Suprapubic skin (tissue), 4 donors: ENCODE measurements at regions not wholly inside any gene's neighbourhood (a gene's known extent, or its start where the extent isn't known, plus 50 kb on each side); places are given as distances from the start of the nearest gene placed in this dataset.

Source experiments
- DNase-seq, 2 donors: peaks; one replicate each; pipeline ENCODE4 v3.0.0-alpha.2; 2019; ENCODE audit warnings: low spot score in 2 of 2
- H3K27ac ChIP-seq: fragments of 200-600 bp; sonication (generic); one replicate; pipeline ENCODE4 v1.5.1; 2019
- H3K27me3 ChIP-seq: fragments of 200-600 bp; sonication (generic); one replicate; pipeline ENCODE4 v1.5.1; 2019
- H3K36me3 ChIP-seq: fragments of 200-600 bp; sonication (generic); one replicate; pipeline ENCODE4 v1.5.1; 2019
- H3K4me1 ChIP-seq: fragments of 200-600 bp; sonication (generic); one replicate; pipeline ENCODE4 v1.5.1; 2019
- H3K4me3 ChIP-seq: fragments of 200-600 bp; sonication (generic); one replicate; pipeline ENCODE4 v1.5.1; 2019; ENCODE audit warnings: mild to moderate bottlenecking
- H3K9me3 ChIP-seq: fragments of 200-600 bp; sonication (generic); one replicate; pipeline ENCODE4 v1.5.1; 2019
- EP300 ChIP-seq: sonication (generic); formaldehyde crosslinking; IDR thresholded peaks from one replicate; pipeline ENCODE4 v1.6.1; 2017; ENCODE audit warnings: antibody characterized with exemption
- POLR2A ChIP-seq, 2 donors: fragments of 450-650 bp; IDR thresholded peaks; one replicate each; pipeline ENCODE4 v1.6.1; 2017; ENCODE audit warnings: antibody characterized with exemption in 2 of 2, mild to moderate bottlenecking in 2 of 2, moderate library complexity in 2 of 2
- POLR2AphosphoS5 ChIP-seq, 3 donors: sonication (generic); formaldehyde crosslinking; IDR thresholded peaks; one replicate each; pipeline ENCODE4 v1.6.1; 2017; ENCODE audit warnings: antibody characterized with exemption in 3 of 3
- WGBS: methylation state at CpG from one replicate; pipeline ENCODE4 v1.1.5; 2018; 5-methylcytosine and 5-hydroxymethylcytosine counted together
- TF ChIP-seq, protein P1 (sequence below), 2 donors: fragments of 200-600 bp in 1 of 2; fragments of 450-650 bp in 1 of 2; sonication (generic) in 1 of 2; IDR thresholded peaks; one replicate each; pipeline ENCODE4 v1.5.1; 2016 to 2019; ENCODE audit warnings: antibody characterized with exemption in 2 of 2, mild to moderate bottlenecking in 1 of 2, moderate library complexity in 1 of 2

DNA sequence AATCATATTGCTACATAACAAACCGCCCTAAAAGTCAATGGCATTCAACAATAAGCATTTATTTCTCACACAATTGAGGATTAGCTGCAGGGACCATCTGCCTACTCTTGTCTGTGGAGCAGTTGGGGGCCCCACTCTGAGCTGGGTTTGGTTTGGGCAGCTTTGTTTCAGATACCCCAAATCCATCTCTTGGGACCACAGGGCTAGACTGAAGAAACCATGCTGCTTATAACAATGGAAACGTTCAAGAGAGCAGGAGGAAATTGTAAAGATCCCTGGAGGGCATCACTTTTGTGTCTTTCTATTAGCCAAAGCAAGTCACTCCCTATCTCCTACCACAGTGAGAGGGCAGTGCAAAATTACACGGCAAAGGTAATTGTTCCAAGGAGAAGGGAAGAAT is 146.5 kb upstream of the MGAT5 start:
- TF ChIP-seq POLR2AphosphoS5 (IDR thresholded peaks at IDR 0.05) (no peak), EP300 (no peak), POLR2A (IDR thresholded peaks at IDR 0.05) (no peak)
- TF ChIP-seq, protein P1, sequence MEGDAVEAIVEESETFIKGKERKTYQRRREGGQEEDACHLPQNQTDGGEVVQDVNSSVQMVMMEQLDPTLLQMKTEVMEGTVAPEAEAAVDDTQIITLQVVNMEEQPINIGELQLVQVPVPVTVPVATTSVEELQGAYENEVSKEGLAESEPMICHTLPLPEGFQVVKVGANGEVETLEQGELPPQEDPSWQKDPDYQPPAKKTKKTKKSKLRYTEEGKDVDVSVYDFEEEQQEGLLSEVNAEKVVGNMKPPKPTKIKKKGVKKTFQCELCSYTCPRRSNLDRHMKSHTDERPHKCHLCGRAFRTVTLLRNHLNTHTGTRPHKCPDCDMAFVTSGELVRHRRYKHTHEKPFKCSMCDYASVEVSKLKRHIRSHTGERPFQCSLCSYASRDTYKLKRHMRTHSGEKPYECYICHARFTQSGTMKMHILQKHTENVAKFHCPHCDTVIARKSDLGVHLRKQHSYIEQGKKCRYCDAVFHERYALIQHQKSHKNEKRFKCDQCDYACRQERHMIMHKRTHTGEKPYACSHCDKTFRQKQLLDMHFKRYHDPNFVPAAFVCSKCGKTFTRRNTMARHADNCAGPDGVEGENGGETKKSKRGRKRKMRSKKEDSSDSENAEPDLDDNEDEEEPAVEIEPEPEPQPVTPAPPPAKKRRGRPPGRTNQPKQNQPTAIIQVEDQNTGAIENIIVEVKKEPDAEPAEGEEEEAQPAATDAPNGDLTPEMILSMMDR (IDR thresholded peaks at IDR 0.05) = no peak
- Histone ChIP-seq H3K27ac (no peak overlapping the region), H3K27me3 (no peaks in the 10 kb centered on the region), H3K4me1 (no peaks in the 10 kb centered on the region), H3K36me3 (no peaks in the 10 kb centered on the region), H3K4me3 (no peak overlapping the region), H3K9me3 (no peaks in the 10 kb centered on the region)
- WGBS = 69% methylated on average over 3 of the region's 3 CpGs
- DNase-seq = no peak

DNA sequence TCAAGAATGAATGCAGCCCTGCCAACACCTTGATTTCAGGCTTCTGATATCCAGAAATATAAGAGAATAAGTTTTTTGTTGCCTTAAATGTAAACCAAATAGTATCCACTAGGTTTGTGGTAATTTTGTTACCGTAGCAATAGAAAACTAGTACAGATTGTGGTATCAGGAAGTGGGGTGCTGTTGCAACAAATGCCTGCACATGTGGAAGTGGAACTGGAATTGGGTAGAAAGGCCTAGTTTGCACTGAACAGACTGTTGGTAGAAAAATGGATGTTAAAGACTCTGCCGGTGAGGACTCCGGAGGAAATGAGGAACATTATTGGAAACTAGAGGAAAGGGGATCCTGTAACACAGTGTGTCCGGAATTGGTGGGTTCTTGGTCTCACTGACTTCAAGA is 145.8 kb upstream of the MGAT5 start:
- H3K27me3 ChIP-seq = no peaks in the 10 kb centered on the region
- H3K36me3 ChIP-seq = no peaks in the 10 kb centered on the region
- 88% methylated on average over 4 of the region's 4 CpGs for WGBS
- DNase-seq = no peak
- H3K4me1 ChIP-seq = no peaks in the 10 kb centered on the region
- H3K9me3 ChIP-seq = no peaks in the 10 kb centered on the region
- no peak overlapping the region for H3K27ac ChIP-seq
- H3K4me3 ChIP-seq = no peak overlapping the region
- TF ChIP-seq, protein P1 (IDR thresholded peaks at IDR 0.05) = no peak
- TF ChIP-seq EP300 = no peak
- TF ChIP-seq POLR2A (IDR thresholded peaks at IDR 0.05) = no peak
- TF ChIP-seq POLR2AphosphoS5 (IDR thresholded peaks at IDR 0.05) = no peak

GRCh38 chr2:134109246-134109645 is 144.6 kb upstream of the MGAT5 start:
- whole genome bisulfite sequencing = no CpG with 5 or more reads among the region's 17 CpGs
- DNase-seq = no peak
- H3K27me3 ChIP-seq = no peaks in the 10 kb centered on the region
- H3K27ac ChIP-seq = no peak overlapping the region
- H3K4me1 ChIP-seq = no peaks in the 10 kb centered on the region
- no peak overlapping the region for H3K4me3 ChIP-seq
- no peaks in the 10 kb centered on the region for H3K36me3 ChIP-seq
- no peaks in the 10 kb centered on the region for H3K9me3 ChIP-seq
- TF ChIP-seq POLR2AphosphoS5 (IDR thresholded peaks at IDR 0.05) (no peak), EP300 (no peak), POLR2A (IDR thresholded peaks at IDR 0.05) (no peak)
- TF ChIP-seq, protein P1 (IDR thresholded peaks at IDR 0.05) = no peak

GRCh38 chr2:134109725-134110124 is 144.1 kb upstream of the MGAT5 start:
- Histone ChIP-seq H3K27ac (no peak overlapping the region), H3K4me3 (no peak overlapping the region), H3K4me1 (no peaks in the 10 kb centered on the region), H3K27me3 (no peaks in the 10 kb centered on the region), H3K36me3 (no peaks in the 10 kb centered on the region), H3K9me3 (no peaks in the 10 kb centered on the region)
- TF ChIP-seq, protein P1 (IDR thresholded peaks at IDR 0.05) = no peak
- 89% methylated on average over 10 of the region's 13 CpGs for WGBS
- no peak for DNase-seq

GRCh38 chr2:134110532-134110931 is 143.3 kb upstream of the MGAT5 start:
- DNase-seq = no peak
- Histone ChIP-seq H3K36me3 (no peaks in the 10 kb centered on the region), H3K9me3 (no peaks in the 10 kb centered on the region), H3K27me3 (no peaks in the 10 kb centered on the region), H3K4me1 (no peaks in the 10 kb centered on the region), H3K4me3 (no peak overlapping the region), H3K27ac (no peak overlapping the region)
- WGBS = 92% methylated on average over 3 of the region's 3 CpGs
- TF ChIP-seq POLR2AphosphoS5 (IDR thresholded peaks at IDR 0.05) (no peak), EP300 (no peak), POLR2A (IDR thresholded peaks at IDR 0.05) (no peak)
- TF ChIP-seq, protein P1 (IDR thresholded peaks at IDR 0.05) = no peak
